B cell (primary cell): ENCODE measurements at regions not wholly inside any gene's neighbourhood (a gene's known extent, or its start where the extent isn't known, plus 50 kb on each side); places are given as distances from the start of the nearest gene placed in this dataset.

Source experiments
- ATAC-seq: fragments of 200-7000 bp; cut with Tn5 transposase; one replicate; pipeline ENCODE4 v1.10.0; 2021; ENCODE audit warnings: low read depth, mild to moderate bottlenecking, moderate number of reproducible peaks, moderate library complexity
- CTCF ChIA-PET: fragments of 350-600 bp; sonication (Branson Sonifier 250); formaldehyde crosslinking; loops from one replicate; lab custom pipeline; 2021; ENCODE audit warnings: antibody characterized with exemption, inconsistent platforms; lab: Charles Lee
- POLR2A ChIA-PET: fragments of 350-600 bp; sonication (Branson Sonifier 250); formaldehyde crosslinking; loops from one replicate; lab custom pipeline; 2021; ENCODE audit warnings: antibody characterized with exemption; lab: Charles Lee
- DNase-seq: peaks from one replicate; pipeline ENCODE4 v3.0.0; 2013
- H2AFZ ChIP-seq: 2 replicates; pipeline ENCODE4 v1.6.1; 2012; ENCODE audit warnings: mild to moderate bottlenecking, low read depth, low read length; ENCODE audit not compliant: insufficient read depth, poor library complexity, severe bottlenecking
- H3K27ac ChIP-seq, 2 donors: 1 replicate in 1 of 2; 2 replicates in 1 of 2; pipeline ENCODE4 v1.5.1; 2012 to 2013; ENCODE audit warnings: low read length in 2 of 2, mild to moderate bottlenecking in 2 of 2, moderate library complexity in 1 of 2
- H3K27me3 ChIP-seq, 4 experiments: fragments of 200-600 bp in 1 of 4; sonication (generic) in 1 of 4; replicated peaks in 1 of 4; 1 replicate in 2 of 4; 2 replicates in 2 of 4; pipeline versions ENCODE4 v1.6.1 to v1.7.0; 2013 to 2016; ENCODE audit warnings: low read length in 3 of 4, mild to moderate bottlenecking in 2 of 4, mixed read lengths in 1 of 4, moderate library complexity in 1 of 4; ENCODE audit not compliant: insufficient read depth in 4 of 4, control insufficient read depth in 3 of 4; ENCODE audit errors: control extremely low read depth in 1 of 4
- H3K36me3 ChIP-seq, 2 experiments: replicated peaks in 1 of 2; 1 replicate in 1 of 2; 2 replicates in 1 of 2; pipeline versions ENCODE4 v1.6.1 to v1.7.1; 2013; ENCODE audit warnings: low read length in 1 of 2; ENCODE audit not compliant: insufficient read depth in 2 of 2, control insufficient read depth in 1 of 2; ENCODE audit errors: control extremely low read depth in 1 of 2, extremely low read depth in 1 of 2
- H3K4me1 ChIP-seq, 2 donors: fragments of 200-600 bp in 1 of 2; sonication (generic) in 1 of 2; 1 replicate in 1 of 2; 2 replicates in 1 of 2; pipeline versions ENCODE4 v1.5.1 to v1.6.1; 2013 to 2017; ENCODE audit warnings: low read length in 2 of 2; ENCODE audit not compliant: control insufficient read depth in 2 of 2, insufficient read depth in 2 of 2
- H3K4me2 ChIP-seq: replicated peaks from 2 replicates; pipeline ENCODE3; 2012; ENCODE audit warnings: mild to moderate bottlenecking, low read depth, low read length; ENCODE audit not compliant: poor library complexity, severe bottlenecking
- H3K4me3 ChIP-seq, 5 experiments: fragments of 200-600 bp in 1 of 5; sonication (generic) in 1 of 5; 1 replicate in 3 of 5; 2 replicates in 2 of 5; pipeline versions ENCODE4 v1.5.1 to v1.7.0; 2011 to 2016; ENCODE audit warnings: low read length in 4 of 5, mild to moderate bottlenecking in 4 of 5, low read depth in 2 of 5, control low read depth in 1 of 5, moderate library complexity in 1 of 5; ENCODE audit not compliant: insufficient read depth in 1 of 5; ENCODE audit errors: control extremely low read depth in 1 of 5, extremely low read depth in 1 of 5
- H3K79me2 ChIP-seq: fragments of 200-600 bp; sonication (generic); one replicate; pipeline ENCODE4 v1.6.0; 2016; ENCODE audit warnings: low read length; ENCODE audit not compliant: control insufficient read depth, insufficient read depth
- H3K9ac ChIP-seq: fragments of 200-600 bp; sonication (generic); 2 replicates; pipeline ENCODE4 v1.6.1; 2017; ENCODE audit warnings: mild to moderate bottlenecking, low read length, moderate library complexity
- H3K9me3 ChIP-seq, 3 donors: one replicate each; pipeline versions ENCODE4 v1.6.1 to v1.7.1; 2013; ENCODE audit warnings: low read length in 2 of 3; ENCODE audit not compliant: control insufficient read depth in 2 of 3, insufficient read depth in 1 of 3; ENCODE audit errors: control extremely low read depth in 1 of 3
- H4K20me1 ChIP-seq: 2 replicates; pipeline ENCODE4 v1.6.0; 2012; ENCODE audit warnings: mild to moderate bottlenecking, low read length; ENCODE audit not compliant: insufficient read depth, control insufficient read depth, poor library complexity, severe bottlenecking
- H3K27ac Mint-ChIP-seq: one replicate; pipeline ENCODE4 v1.8.0; 2021; ENCODE audit warnings: mixed read lengths
- H3K27me3 Mint-ChIP-seq: one replicate; pipeline ENCODE4 v1.8.0; 2021; ENCODE audit warnings: mixed read lengths
- H3K4me1 Mint-ChIP-seq: one replicate; pipeline ENCODE4 v1.8.0; 2021; ENCODE audit warnings: mixed read lengths
- H3K4me3 Mint-ChIP-seq: one replicate; pipeline ENCODE4 v1.8.0; 2021; ENCODE audit warnings: mixed read lengths
- H3K9me3 Mint-ChIP-seq: one replicate; pipeline ENCODE4 v1.8.0; 2022; ENCODE audit warnings: mixed read lengths; ENCODE audit not compliant: insufficient read depth
- EZH2 ChIP-seq: IDR thresholded peaks from 2 replicates; pipeline ENCODE4 v1.6.1; 2012; ENCODE audit warnings: borderline replicate concordance, low read depth, mild to moderate bottlenecking, moderate library complexity, low read length; ENCODE audit not compliant: insufficient read depth, poor library complexity, severe bottlenecking
- WGBS: methylation state at CpG from one replicate; pipeline ENCODE4 v1.1.5; 2013; ENCODE audit warnings: missing lambda C conversion rate; ENCODE audit not compliant: insufficient coverage; 5-methylcytosine and 5-hydroxymethylcytosine counted together
- intact Hi-C: fragments of 100-400 bp; cut with micrococcal nuclease; formaldehyde crosslinking; loops from one replicate; pipeline ENCODE4 v1.10.0; 2022
- TF ChIP-seq, protein P1 (sequence below): fragments of 200-600 bp; IDR thresholded peaks from one replicate; pipeline ENCODE4 v1.8.0; 2022; ENCODE audit warnings: antibody characterized with exemption, mild to moderate bottlenecking

DNA sequence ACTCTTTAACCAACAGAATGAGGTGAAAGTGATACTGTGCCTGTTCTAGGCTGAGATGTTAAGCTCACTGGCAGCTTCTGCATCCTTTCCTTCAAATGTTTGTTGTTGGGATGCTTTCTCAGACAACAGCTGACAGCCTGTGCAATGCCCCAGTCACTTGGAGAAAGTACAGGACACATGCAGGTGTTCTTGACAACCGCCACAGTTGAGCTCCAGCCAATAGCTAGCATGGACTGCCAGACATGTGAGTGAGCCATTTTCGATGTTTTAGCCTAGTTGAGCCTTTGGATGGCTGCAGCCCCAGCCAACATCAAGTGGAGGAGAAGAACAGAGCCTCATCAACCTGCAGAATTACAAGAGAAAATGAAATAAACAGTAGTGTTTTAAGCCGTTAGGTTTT lies 94.1 kb upstream of the PPP3CA start:
- Mint-ChIP-seq H3K27ac (no peak overlapping the region), H3K4me1 (no peaks in the 10 kb centered on the region), H3K4me3 (no peak overlapping the region), H3K27me3 (no peaks in the 10 kb centered on the region), H3K9me3 (no peaks in the 10 kb centered on the region)
- Histone ChIP-seq H3K79me2 (no peaks in the 10 kb centered on the region), H2AFZ (no peak overlapping the region), H3K4me2 (no peak overlapping the region), H3K27me3 (no peaks in the 10 kb centered on the region), H3K36me3 (no peaks in the 10 kb centered on the region), H3K27ac (no peak overlapping the region), H3K9ac (no peak overlapping the region), H3K9me3 (no peaks in the 10 kb centered on the region), H3K4me1 (no peaks in the 10 kb centered on the region), H4K20me1 (no peaks in the 10 kb centered on the region), H3K4me3 (no peak overlapping the region)
- TF ChIP-seq, protein P1, sequence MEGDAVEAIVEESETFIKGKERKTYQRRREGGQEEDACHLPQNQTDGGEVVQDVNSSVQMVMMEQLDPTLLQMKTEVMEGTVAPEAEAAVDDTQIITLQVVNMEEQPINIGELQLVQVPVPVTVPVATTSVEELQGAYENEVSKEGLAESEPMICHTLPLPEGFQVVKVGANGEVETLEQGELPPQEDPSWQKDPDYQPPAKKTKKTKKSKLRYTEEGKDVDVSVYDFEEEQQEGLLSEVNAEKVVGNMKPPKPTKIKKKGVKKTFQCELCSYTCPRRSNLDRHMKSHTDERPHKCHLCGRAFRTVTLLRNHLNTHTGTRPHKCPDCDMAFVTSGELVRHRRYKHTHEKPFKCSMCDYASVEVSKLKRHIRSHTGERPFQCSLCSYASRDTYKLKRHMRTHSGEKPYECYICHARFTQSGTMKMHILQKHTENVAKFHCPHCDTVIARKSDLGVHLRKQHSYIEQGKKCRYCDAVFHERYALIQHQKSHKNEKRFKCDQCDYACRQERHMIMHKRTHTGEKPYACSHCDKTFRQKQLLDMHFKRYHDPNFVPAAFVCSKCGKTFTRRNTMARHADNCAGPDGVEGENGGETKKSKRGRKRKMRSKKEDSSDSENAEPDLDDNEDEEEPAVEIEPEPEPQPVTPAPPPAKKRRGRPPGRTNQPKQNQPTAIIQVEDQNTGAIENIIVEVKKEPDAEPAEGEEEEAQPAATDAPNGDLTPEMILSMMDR = no peak
- TF ChIP-seq EZH2 = no peak
- intact Hi-C loops = no loop called here
- ATAC-seq = no peak
- ChIA-PET CTCF (no interaction called here), POLR2A (no interaction called here)
- DNase-seq = no peak
- WGBS = 95% methylated on average over 2 of the region's 3 CpGs

DNA sequence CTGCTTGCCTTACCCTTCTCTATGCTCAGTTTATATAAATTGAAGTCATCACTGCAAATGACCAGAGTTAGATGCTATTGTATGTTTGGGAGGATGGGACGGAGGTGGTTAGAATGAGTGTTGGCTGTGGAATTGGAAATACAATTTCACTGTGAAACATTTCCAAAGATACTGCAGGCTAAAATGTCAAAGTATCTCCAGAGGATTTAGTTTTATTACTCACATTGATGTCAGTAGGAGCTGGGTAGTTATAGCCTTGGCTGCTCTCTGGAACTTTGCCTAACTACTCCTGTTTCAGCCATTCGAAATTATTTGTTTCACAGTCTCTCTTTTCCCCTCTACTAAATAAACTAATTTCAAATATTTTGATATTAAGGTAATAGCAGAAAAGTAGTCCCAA lies 92.6 kb upstream of the PPP3CA start:
- Mint-ChIP-seq H3K4me1 (no peaks in the 10 kb centered on the region), H3K9me3 (no peaks in the 10 kb centered on the region), H3K27me3 (no peaks in the 10 kb centered on the region), H3K4me3 (no peak overlapping the region), H3K27ac (no peak overlapping the region)
- H3K4me1 ChIP-seq = no peaks in the 10 kb centered on the region
- no peaks in the 10 kb centered on the region for H3K27me3 ChIP-seq
- H3K9ac ChIP-seq = no peak overlapping the region
- intact Hi-C loops = no loop called here
- TF ChIP-seq EZH2 = no peak
- TF ChIP-seq, protein P1 = no peak
- WGBS = no CpG with 5 or more reads among the region's 2 CpGs
- no peak overlapping the region for H3K4me2 ChIP-seq
- H3K9me3 ChIP-seq = no peaks in the 10 kb centered on the region
- H3K4me3 ChIP-seq = no peak overlapping the region
- CTCF ChIA-PET = no interaction called here
- POLR2A ChIA-PET = no interaction called here
- no peaks in the 10 kb centered on the region for H3K79me2 ChIP-seq
- H3K36me3 ChIP-seq = no peaks in the 10 kb centered on the region
- ATAC-seq (no peak), DNase-seq (no peak)
- no peaks in the 10 kb centered on the region for H4K20me1 ChIP-seq
- no peak overlapping the region for H3K27ac ChIP-seq
- no peak overlapping the region for H2AFZ ChIP-seq
